GM12875 (cell line): ENCODE measurements at regions not wholly inside any gene's neighbourhood (a gene's known extent, or its start where the extent isn't known, plus 50 kb on each side); places are given as distances from the start of the nearest gene placed in this dataset.
"Not testable (repeated sequence)": the region's sequence is repeated elsewhere in the genome, so short reads cannot be mapped to it uniquely, and the experiment has no call there.

Experiments used
- H3K4me3 ChIP-seq: one replicate; pipeline ENCODE4 v1.5.1; 2011; ENCODE audit warnings: low read depth, low read length, control low read depth
- TF ChIP-seq, protein P1 (sequence below): IDR thresholded peaks from 2 replicates; pipeline ENCODE4 v1.5.1; 2011; ENCODE audit warnings: low read depth, mild to moderate bottlenecking, control low read depth, inconsistent platforms, low read length, moderate library complexity, borderline replicate concordance; ENCODE audit not compliant: insufficient read depth

DNA sequence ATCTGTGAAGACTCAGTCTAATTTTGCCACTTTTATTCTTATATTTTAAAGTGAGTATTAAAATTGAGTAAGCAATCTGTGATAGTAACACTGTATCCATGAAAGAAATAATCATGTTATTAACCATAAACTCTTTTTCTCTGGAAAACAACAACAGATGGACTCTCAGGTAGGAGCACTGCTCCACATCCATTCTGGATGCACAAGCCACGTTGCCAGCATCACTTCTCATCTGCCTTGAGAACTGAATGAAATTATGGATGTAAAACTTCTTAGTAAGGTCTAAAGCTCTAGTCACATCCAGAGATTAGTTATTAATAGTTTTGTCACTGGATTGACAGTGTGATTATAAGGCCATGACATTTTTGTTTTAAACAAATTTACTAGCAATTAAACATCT is 489.1 kb upstream of the SYT1 start:
- TF ChIP-seq, protein P1, sequence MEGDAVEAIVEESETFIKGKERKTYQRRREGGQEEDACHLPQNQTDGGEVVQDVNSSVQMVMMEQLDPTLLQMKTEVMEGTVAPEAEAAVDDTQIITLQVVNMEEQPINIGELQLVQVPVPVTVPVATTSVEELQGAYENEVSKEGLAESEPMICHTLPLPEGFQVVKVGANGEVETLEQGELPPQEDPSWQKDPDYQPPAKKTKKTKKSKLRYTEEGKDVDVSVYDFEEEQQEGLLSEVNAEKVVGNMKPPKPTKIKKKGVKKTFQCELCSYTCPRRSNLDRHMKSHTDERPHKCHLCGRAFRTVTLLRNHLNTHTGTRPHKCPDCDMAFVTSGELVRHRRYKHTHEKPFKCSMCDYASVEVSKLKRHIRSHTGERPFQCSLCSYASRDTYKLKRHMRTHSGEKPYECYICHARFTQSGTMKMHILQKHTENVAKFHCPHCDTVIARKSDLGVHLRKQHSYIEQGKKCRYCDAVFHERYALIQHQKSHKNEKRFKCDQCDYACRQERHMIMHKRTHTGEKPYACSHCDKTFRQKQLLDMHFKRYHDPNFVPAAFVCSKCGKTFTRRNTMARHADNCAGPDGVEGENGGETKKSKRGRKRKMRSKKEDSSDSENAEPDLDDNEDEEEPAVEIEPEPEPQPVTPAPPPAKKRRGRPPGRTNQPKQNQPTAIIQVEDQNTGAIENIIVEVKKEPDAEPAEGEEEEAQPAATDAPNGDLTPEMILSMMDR: no peak
- H3K4me3 ChIP-seq: no peak overlapping the region

GRCh38 chr12:78376257-78376656 is 488.3 kb upstream of the SYT1 start:
- TF ChIP-seq, protein P1: no peak
- H3K4me3 ChIP-seq: no peak overlapping the region

GRCh38 chr12:78379065-78379464 is 485.5 kb upstream of the SYT1 start:
- not testable (repeated sequence) for H3K4me3 ChIP-seq

DNA sequence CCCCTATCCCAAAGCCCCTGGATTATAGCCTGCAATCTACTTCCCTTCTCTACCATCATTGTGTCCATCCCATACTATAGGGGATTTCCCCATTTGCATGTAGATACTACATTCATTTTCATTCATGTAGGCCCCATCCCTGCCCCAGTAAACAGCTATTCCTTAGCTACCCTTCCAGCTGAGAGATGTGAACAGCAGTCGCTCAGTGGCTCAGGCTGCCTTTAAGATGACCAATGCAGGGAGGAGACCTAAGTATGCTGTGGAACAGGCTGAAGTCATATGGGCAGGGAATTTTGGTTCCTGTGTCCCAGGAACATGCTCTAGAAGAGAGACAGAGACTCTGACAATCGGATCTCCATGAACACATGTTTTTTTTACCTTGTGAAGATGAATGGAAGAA is 481.2 kb upstream of the SYT1 start:
- H3K4me3 ChIP-seq: no peak overlapping the region
- TF ChIP-seq, protein P1: no peak

GRCh38 chr12:78384541-78384940 is 480.0 kb upstream of the SYT1 start:
- H3K4me3 ChIP-seq: no peak overlapping the region
- TF ChIP-seq, protein P1: no peak

GRCh38 chr12:78385541-78385940 is 479.0 kb upstream of the SYT1 start:
- no peak overlapping the region for H3K4me3 ChIP-seq
- TF ChIP-seq, protein P1: no peak

GRCh38 chr12:78386871-78387270 is 477.7 kb upstream of the SYT1 start:
- TF ChIP-seq, protein P1: no peak
- no peak overlapping the region for H3K4me3 ChIP-seq

- no peak overlapping the region for H3K4me3 ChIP-seq
- TF ChIP-seq, protein P1: no peak
Measured at GRCh38 chr12:78387721-78388120, 476.9 kb upstream of the SYT1 start.
